HG03521 (cell line): ENCODE measurements at regions not wholly inside any gene's neighbourhood (a gene's known extent, or its start where the extent isn't known, plus 50 kb on each side); places are given as distances from the start of the nearest gene placed in this dataset.

ENCODE experiments used
- ATAC-seq: cut with Tn5 transposase; IDR thresholded peaks from one replicate; pipeline ENCODE4 v1.9.1; 2021; ENCODE audit warnings: mild to moderate bottlenecking, moderate library complexity; ENCODE audit not compliant: unreplicated experiment

DNA sequence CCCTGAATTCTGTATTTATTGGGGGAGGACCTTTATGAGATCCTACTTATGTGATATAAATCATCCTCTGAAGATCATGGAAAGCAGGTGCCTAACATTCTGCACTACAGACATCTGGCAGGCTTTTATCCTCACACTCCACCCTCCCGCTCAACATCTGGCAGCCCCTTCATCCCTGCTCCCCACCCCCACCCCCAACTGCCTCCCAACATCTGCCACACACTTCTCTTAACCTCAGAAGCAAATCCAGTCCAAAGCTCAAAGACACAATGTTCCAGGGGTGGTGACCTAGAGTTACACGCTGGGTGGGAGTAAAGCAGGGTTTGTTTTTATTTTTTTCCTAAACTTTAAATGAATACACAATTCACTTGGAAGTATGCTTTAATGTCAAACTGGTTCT lies 184.5 kb upstream of the ATP11B start:
- ATAC-seq, result no peak

DNA sequence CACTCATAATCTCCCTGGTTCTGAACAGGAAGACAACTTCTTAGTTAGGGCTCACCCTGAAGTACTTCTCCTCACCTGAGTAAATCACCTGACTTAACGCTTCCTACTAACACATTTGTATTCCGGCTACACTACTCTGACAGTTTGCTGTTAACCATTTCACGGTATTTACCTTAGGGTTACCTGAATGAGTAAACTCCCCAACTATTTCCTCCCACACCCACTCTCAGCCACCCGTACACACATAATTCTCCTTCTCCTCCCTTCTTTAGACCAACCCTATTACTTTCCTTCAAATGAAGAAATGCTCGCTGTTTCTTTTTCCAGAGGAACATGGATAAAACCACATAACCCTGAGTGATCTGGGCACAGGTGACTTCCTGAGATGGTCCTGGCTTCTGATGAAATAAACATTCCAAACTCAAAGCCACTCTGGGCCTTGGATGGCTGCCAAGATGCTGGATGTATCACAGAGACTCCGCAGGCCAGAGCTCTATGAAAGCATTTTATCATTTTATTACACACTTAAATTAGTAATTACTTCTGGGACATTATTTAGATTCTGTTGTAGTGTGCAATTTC lies 183.6 kb upstream of the ATP11B start:
- ATAC-seq, result no peak

DNA sequence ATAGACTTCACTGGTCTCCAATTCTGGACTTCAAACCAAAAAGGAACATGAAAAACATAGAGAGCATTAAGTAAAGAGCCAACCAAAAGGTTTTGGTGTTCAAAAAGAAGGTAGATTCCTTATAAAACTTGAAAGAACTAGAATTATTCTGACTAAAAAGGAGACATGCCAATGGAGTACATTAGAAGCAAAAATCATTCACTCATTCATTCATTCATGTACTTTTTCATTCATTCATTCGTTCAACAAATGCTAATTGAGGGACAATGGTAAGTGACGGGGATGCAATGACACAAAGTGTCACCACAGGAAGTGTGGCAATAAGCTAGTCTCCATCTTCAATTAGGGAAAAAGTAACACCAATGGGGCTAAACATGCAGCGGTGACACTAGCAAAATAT lies 181.0 kb upstream of the ATP11B start:
- no peak for ATAC-seq

DNA sequence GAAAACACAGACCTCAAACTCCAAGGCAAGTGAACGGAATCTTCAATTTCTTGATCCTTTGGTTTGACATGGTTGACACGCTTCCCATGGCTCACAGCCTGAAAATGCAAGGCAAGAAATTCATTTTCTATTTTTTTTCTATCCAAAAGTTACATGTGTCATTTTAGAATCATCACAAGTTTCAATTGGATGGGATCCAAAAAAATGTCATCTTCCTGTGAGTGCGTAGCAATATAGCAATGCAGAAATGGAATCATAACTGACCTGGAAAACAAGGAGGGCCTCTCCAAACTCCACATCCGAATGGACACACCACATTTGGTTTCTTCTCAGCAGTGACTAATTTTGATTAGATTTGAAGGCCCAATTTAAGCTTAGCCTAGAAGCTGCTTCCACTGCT lies 175.8 kb upstream of the ATP11B start:
- no peak for ATAC-seq

DNA sequence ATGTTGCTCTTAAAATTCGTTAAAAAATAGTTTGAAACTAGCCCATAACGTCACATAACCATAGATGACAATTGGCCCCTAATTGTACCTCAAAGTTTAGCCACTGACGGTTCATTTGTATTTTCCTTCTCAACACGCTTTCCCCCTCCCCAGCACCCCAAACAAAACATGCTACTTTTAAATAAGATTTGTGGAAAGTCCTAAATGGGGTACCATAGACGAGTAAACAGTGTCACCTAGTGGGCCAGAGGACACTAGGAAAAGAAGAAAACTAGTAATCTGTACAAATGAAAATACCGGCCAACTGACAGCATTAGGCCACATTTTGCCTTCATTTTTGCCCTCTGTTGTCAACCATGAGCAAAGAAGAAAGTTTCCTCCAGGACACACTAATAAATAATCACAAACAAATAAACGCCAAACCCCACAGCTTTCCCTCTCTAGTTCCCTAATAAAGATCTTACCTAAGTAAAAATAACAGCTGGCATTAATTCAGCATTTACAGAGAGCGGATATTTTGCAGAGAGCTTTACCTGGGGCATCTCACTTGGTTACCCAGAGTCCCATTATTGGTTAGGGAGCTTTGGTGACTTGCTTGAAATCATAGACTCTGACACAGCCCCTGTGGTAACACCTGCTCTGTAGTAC lies 175.1 kb upstream of the ATP11B start:
- no peak for ATAC-seq

DNA sequence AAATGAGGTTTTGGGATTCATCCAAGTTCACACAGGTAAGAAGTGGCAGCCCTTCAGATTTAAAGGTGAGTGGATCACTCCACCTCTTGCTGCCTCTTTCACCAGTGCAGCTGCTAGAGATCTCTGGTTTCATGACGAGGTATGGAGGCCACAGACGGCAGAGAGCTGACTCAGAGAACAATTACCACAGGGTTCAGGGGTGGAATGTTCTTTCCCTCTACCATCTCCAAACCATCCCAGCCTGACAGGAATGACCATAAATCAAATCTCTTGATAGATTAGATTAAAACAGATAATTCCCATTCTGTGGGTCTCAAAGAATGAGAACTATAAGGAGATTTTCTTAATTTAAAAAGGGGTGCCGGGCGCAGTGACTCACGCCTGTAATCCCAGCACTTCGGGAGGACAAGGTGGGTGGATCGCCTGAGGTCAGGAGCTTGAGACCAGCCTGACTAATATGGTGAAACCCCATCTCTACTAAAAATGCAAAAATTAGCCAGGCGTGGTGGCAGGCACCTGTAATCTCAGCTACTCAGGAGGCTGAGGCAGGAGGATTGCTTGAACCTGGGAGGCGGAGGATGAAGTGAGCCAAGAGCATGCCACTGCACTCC lies 174.2 kb upstream of the ATP11B start:
- no peak for ATAC-seq

DNA sequence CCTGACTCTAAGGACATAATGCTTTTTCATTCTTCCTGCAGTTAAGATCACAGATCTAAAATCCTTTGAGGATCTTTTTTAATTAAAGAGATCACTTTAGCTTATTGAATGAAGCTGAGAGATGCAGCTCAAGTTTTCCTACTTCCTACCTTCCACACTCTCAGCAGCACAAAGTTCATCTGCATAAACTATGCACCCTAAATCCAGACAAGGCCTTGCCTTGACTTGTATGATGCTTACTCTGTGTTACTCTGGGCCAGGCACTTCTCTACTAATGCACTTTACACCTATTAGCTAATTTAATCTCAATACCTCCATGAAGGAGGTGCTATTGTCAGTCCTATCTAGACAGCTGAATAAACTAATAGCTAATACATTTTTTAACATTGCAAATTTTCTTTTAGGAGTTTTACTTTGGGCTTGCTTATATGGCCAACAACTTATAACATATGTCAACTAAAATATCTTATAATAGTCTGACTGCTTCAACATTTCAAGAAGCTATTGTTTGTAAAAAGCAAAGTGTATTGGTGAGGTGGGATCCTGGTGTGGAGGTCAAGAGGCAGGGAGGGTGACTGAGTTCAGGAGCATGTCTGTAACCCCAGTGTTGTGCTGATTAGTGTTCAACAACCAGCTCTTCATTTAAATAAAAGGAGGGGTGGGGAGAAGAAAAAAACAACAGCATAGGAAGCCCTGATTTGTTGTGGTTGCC lies 172.4 kb upstream of the ATP11B start:
- ATAC-seq, result no peak

DNA sequence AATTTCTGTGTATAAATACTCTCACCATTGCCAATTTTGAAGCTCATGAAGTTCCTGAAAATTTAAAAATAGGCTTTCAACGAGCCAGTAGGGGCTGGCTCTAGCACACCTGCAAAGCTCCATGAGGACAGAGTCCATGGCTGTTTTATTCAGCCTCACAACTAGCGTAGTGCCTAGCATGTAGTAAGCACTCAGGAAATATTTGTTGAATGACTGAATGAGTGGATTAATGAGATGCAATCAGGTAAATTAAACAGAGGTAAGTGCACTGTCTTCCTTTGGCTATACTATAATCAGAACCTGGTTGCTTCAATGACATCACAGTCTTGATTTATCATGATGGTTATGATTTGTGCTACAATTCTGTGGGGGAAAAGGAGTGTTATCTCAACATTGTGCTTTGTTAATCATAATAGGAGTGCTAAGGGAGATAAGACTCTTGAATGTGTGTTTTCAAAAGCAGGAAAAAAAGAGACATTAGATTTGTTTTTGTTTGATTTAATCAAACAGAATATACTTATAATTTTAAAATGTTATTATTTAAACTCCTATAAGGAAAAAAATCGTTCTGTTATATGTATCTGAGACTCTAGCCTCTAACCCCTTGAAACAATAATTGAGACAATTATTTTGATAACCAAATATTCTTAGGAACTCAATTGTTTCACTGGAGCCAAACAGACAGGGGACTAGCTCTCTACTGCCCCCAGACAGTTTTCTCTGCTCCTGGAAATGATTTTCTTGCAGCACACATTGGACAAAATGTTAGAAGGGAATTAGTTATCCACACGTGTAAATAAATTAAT lies 171.7 kb upstream of the ATP11B start:
- ATAC-seq, result no peak

DNA sequence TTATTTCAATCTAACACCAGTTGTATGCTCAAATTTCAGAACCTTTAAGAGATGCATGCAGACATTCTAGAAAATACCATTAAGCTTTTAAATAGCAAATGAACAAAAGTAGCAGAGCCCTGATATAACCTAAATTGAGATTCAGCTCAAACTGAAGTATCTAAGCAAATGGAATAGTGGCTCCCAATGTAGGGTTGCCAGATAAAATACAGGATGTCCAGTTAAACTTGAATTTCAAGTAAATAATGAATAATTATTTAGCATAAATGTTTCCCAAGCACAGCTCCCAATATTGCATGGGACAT lies 171.1 kb upstream of the ATP11B start:
- no peak for ATAC-seq

DNA sequence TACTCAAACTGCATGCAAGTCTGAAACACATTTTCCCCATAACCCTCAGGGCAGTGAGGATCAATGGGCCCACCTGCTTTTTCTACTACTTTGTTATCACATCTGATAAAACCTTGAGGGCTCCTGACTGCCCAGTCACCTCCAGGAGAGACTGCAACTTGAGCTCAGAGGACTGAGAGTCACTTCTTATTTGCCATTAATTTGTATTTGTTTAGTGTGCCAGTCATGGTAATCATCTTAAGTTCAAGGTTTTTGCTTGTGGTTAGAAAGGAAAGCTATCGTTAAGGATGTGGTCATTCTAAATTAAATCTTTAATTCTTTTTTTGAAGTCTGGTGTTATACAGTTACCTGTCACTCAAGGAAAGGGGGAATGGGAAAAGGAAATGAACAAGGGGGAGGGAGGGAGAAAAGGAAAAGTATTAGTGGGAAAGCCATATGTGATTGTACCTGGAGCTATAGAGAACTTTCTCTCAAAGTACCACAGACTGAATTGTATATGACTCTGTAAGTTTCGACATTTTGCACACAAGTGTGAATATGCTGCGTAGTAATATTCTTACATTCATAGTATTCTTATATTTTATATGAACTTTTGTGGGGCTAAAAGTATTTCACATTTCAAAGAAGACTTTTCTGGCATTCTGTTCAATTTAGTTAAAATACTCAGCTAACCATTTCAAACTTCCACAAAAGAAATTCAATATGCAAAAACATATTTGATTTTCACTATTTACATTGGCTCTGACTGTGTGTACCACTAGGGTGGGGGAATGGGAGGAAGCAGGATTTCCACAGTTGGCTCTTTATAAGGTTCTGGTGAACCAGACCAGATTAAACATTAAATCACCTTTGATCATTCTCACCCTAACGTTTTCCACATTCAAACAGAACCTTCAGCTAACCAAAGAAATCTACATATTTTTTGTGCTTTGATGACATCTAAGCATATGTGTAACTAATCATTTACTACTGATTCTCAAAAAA lies 166.5 kb upstream of the ATP11B start:
- ATAC-seq, result no peak

DNA sequence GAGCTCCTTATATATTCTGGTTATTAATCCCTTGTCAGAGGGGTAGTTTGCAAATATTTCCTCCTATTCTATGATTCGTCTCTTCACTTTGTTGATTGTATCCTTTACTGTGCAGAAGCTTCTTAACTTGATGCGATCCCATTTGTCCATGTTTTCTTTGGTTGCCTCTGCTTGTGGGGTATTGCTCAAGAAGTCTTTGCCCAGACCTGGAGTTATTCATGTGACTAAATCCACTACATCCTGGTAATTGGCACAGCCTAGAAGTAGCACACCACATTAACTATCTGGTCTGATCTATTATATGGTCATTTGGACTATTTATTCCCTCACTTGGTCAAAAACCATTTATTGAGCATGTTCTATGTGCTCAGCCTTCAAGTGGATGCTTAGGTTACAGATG lies 164.8 kb upstream of the ATP11B start:
- ATAC-seq, result no peak

DNA sequence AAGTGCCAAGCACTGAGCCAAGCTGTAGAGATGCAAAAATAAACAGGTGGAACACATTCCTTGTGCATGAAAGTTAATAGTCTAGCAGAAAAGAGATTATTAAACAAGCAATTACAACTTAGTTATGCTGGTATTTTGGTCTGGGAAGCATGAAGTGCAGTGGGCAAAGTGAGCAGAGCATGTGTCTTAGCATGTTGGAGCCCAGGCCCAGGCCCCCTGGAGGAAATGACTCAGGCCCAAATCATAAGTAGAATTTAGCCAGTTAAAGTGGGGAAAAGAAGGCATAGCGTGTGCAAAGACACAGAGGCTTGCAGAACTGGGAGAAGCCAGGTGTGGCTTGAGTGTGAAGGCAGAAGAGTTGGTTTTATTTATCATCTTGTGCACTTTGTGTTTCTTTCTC lies 163.8 kb upstream of the ATP11B start:
- no peak for ATAC-seq

DNA sequence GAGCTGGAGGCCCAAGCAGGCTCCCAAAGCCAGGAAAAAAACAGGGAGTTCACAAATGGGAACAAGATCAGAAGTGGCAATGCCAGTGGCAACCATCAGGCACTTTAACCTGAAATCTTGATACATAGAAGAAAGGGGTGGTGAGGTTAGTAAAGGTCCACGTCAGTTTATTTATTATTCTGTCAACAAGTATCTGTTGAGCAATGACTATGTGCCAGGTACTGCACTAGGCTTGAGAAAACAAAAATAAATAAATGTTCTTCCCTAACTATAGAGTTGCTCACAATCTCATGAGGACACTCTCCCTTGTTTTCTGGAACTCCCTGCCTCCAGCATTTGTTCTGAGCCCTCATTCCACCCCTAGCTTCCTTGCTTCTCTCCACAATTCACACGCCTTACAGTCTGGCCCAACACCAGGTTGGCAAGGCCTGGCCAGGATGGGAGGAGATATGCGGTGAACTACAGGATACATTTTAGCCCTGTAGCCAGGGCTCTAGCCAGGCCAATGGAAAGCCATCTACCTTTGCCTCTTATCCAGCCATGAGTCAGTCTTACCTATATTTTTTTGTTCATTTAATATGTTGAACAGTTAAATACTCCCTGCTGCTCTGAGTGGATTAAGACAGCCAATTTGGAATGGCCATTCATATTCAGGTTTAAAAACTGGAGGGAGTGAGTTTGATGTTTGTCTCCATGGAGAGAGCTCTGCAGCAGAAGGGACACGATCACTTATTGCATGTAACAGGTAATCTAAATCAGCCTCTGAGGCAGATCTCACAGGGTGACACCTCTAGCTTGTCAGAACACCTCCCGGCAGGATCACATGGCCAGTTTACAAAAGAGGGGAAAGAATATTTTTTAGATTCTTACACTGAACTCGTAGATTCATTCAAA lies 161.9 kb upstream of the ATP11B start:
- ATAC-seq, result no peak

DNA sequence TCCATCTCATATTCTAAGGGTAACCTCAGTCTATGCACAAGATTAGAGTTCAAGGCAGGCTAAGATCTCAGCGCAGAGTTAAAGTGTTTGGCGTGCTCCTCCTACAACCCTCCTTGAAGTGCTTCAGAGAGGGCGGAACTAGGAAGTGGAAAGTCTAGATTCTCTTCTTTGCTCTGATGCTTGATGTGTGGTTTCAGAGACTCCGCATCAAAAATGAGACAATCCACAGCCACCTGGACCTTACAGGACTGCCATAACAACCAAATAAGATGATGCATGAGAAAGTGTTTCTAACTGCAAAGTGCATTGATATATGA lies 161.3 kb upstream of the ATP11B start:
- ATAC-seq, result no peak

DNA sequence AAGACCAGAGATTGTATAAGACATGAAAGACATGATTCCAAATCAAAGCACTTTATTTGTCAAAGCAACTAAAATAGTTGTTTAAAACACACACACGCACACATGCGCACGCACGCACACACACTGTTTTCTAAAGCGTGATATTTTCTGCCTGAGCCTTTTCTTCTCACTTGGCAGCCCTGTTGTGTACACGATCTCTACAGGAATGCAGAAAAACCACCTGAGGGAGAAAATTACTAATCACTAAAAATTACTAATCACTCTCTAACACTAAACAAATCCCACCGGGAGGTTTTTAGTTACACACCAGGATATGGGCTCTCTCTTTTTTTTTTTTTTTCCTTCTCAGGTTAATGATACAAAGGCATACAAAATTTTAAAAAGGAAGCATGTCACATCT lies 160.1 kb upstream of the ATP11B start:
- no peak for ATAC-seq

DNA sequence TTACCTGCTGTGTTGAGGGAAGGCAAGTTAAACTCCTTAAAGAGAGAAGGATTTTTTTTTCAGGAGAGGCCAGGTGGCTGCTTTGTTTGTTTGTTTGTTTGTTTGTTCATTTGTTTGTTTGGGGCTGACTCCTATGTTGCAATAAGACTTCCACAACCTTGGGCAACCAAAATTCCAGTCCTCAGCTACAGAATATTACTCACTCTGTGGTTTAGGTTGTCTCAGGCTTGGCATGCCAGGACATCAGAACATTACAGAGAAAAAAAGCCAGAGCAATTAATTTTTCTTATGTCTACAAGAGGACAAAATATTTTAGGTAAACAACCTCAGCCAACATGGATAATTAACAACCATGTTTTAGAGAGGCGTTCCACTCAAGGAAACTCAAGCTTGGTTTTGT lies 156.7 kb upstream of the ATP11B start:
- ATAC-seq, result no peak

DNA sequence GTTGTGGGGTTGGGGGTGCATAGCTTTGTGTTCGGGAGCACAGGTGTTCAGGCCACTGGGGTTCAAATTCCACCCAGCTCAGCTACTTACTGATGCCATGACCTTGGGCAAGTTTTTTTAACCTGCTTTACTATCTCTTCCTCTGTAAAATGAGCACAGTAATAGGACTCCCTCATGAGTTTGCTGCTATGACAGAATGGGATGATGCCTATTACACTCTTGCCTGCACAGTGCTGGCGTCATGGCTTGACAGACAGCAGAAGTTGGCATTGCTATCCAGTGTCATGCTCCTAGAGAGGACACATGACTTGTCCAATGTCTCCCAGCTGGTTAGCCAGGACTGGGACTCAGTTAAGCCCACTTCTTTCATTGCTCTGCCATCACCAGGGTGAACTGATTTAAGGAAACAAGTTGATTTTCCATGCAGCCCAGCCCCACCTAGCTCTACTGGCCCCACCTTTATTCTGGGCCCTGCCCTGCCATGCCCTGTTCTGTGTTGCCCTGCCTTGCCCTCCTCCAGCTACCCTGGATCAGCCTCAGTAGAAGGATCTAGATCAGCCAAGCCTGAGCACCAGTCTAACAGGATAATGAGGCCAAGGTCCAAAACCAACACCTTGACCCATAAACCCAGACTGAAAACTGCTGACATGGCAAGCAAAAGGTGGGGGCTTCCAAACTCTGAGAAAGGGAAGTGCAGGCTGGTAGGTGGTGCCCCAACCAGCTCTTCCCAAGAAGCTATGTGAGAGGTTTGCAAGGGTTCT lies 155.8 kb upstream of the ATP11B start:
- ATAC-seq, result no peak

DNA sequence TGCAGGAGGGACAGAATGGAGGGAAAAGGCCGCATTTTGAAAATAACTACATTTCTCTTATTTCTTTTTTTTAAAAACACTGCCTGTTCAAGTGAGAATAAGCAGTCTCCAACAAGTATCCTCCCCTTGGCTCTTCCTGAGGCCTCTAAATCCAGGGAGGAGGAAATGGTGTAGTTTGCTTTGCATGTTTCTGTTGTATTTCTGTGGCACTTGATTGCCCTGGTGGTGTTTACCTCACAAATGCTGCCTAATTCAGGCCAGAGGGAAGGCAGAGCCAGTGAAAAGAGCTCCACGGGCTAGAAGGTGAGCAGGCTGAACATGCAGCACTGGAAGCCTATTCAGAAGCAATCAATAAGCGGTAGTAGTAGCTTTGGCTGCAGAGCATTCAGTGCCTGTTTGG lies 149.3 kb upstream of the ATP11B start:
- ATAC-seq, result no peak
